Lung microvascular endothelial cell (primary cell): ENCODE measurements at regions not wholly inside any gene's neighbourhood (a gene's known extent, or its start where the extent isn't known, plus 50 kb on each side); places are given as distances from the start of the nearest gene placed in this dataset.
A peak's percentile ranks its signal among the peaks of the same experiment; 100 is the strongest.
"Not testable (repeated sequence)": the region's sequence is repeated elsewhere in the genome, so short reads cannot be mapped to it uniquely, and the experiment has no call there.

Experiments used
- DNase-seq, 2 donors: peaks; one replicate each; pipeline versions ENCODE4 v3.0.0 to v3.0.0-alpha.2; 2010; ENCODE audit warnings: low read depth in 2 of 2

DNA sequence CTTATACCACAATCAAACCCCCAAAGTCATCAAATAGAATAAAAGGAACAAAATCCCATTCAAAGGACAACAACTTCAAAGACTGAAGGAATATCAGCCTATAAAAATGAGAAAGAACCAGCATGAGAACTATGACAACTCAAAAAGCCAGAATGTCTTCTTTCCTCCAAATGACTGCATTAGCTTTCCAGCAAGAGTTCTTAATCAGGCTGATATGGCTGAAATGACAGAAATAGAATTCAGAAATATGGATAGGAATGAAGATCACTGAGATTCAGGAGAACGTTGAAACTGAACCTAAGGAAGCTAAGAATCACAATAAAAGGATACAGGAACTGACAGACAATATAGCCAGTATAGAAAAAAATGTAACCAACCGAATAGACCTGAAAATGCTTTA lies 109.5 kb downstream of the SINHCAF start:
- no peak for DNase-seq

DNA sequence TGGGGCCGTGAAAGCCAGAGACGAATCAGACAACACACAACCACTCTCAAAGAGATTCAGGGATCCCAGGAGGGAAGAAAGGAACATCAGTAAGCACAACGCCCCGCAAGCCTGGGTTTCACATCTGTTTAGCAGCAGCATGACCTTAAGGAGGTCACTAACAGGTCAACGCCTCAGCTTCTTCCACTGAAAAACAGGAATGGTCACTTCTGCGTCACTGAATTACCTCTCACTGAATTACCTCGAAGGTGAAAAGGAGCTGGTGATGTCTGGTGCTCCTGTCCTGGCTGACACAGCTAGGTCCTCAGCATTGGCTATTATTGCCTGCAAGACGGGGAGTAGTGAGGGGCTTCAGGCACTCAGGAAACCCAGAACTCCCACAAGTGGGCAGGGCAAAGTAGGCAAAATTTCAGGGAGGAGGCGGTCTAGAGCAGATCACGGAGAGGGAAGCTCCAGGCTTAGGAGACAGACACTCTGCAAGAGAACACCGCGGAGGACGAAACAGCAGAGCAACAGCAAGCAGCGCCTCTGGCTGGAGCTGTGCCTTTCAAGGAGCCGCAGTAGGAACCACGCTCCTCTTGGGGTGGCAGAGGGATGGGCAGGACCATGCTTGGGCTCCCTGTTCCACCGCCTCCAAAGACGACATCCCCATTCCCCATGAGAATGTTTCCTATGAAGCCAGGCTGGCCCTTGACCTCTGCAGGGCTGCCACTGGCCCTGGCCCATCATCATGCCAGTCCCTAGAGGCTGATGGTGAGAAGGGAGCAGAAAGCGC lies 108.4 kb downstream of the SINHCAF start:
- DNase-seq = no peak

DNA sequence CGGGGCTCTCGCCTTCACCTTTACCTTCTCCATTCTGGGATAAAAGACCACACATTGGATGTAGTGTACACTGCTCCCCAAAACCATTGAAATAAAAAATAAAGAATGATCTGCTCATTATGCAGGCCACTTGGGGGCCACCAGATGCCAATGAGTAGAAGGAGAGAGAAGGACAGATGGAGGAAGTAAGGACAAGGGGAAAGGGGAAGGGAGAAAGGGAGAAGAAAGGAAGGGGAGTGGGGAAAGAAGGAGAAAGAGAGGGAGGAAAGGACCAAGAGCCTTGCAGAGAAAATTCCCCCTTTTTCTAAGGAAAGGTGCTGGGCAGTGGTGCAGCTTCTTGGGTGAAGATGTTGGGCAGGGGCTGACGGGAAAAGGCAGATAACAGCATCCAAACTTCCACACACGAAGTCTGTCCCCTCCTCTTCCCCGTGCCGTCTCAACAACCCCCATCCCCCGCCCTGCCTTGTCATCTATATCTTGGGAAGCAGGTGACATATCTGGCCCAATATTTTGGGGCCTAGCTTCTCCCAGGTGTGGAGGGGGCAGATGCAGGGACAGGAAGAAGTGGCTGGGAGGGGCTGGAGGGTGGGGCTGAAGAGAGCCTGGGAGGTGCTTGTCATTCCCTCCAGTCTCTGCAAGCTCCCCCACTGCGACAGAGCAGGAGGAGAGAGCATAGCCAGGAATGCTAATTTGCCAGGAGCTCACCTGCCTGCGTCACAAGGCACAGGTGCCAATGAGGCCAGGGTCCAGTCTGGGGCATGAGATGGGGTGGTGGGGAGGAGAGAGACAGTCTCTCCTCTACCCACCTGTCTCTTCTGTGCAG lies 107.5 kb downstream of the SINHCAF start:
- DNase-seq = no peak

DNA sequence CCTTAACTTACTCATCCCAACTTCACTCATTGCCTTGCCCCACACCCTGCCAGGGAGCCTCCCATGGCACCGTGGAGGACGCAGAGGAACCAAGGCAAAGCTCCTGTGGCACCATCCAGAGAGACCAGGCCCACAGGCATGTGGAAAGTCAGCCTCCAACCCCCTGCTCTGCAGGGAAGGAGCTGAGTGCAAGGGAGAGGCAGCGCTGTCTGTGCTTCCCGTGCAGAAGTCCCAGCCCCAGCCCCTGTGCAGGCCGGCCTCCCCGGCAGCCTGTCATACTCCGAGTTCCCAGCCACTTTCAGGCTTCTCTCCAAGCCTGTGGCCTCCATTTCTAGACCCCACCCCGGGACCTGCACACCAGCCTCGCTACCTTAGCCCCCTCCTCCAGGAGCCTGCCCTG lies 106.4 kb downstream of the SINHCAF start:
- no peak for DNase-seq

DNA sequence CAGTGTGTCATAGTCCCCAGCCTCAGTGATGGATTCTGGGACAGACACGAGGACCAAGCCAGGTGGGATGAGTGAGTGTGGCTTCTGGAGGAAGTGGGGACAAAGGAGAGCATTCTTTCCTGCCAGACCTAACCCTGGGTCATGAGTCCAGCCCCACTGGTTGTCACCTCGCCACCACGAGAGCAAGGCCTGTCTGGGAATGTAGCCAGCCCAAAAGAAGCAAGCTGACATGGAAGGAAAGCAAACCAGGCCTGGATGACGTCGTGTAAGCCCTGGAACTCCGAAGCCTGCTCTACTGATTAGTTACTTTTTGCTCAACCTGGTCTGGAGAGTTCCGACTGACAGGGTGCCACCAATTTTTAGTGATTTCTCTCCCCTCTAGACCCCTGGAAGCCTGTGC lies 105.9 kb downstream of the SINHCAF start:
- no peak for DNase-seq

DNA sequence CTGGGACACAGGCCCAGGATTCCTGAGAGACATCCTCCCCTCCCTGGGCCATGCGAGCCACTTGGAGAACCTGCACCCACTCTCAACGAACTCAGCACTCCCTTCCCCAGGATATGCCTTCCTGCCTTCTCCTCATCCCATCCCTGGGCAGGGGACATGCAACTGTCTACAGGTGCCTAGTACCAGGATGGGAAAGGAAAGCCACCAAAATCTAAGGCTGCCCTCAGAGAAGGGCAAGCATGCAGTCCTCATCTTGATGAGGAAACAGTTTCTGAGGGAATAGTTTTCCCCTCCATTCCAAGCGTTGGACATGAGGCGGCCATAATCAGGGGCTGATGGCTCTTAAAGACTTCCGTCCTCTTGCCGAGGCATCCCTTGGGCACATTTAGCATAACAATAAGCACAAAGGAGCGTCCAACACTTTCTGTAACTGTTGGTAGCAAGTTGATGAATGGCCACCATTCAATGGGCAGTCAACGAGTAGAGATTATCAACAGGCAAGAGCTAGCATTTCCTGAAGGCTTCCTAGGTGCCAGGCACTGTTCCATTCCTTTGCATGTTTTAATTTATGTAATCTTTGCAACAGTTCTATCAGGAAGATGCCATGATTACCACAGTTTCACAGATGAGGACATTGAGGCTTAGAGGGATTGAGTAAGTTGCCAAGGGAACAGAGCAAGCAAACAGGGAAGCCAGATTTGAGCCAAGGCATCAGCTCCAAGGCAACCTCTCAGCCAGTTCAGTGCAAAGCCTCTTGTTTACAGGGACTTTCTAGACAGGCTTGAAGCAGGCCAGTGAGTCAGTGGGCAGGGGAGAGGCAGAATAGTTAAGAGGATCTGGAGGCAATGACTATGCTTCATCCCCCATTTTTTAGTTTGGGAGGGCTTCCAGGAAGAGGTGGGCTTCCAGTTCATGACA lies 105.1 kb downstream of the SINHCAF start:
- DNase-seq = peak; percentile 8 to 23

DNA sequence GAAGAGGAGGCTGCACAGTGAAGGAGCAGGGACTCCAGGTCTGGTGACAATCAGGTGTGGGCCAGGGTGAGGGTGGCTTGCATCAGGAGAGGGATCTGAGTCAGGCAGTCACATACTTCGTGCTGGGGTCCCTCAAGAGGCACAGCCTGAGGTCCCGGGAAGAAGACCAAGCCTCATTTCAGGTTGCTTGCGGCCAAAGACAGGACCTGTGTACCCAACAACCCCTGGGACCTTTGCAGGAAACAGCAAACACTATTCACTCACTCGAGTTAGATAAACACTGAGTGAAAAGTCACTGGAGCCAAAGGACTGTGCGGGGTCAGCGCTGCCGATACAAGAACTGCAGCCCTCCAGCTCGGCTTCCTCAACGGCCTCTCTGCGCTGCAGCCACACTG lies 104.4 kb downstream of the SINHCAF start:
- no peak for DNase-seq

DNA sequence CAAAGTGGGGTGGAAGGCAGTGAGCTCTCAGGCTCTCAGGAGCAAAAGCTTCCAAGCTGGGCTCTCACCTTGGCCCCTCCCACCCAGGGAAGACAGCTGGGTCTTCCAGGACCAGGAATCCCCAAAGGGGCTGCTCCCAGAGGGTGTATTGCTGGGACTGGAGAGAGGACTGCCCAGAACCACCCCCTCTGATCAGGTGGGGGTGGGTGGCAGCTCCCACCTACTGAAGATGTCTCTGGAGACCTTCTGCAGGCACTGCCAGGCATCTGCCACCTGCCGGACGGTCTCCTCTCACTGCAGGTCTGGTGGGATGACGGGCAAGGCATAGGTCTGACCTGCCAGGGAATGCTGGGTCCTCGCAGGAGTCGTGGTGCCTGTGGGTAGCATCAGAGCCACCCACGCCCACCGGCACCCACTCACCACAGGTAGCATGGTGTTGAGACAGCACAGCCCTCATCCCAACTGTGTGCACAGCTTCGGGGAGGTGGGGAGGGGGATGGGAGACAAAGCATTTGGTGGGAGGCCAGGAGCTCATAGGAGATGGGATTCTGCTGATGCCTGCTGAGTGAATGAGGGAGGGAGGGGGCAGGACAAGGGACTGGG lies 103.2 kb downstream of the SINHCAF start:
- no peak for DNase-seq

DNA sequence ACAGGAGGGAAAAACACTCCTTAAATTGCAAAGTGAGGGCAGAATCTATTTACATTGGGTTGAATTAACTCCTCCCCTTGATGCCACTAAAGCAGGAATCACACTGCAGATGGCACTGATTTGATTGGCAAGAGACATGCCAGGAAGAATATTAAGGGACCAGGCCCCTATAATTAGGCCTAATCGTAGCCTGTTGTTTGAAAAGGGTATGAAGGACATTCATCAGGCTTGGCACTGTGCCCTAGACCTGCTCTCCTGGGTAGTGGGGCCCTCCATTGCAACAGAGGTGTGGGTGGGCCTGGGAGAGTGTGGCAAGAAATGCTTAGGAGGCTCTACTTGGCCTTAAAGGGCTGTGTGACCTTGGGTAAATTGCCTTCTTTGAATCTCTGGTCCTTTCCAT lies 102.3 kb downstream of the SINHCAF start:
- DNase-seq = not testable (repeated sequence)

DNA sequence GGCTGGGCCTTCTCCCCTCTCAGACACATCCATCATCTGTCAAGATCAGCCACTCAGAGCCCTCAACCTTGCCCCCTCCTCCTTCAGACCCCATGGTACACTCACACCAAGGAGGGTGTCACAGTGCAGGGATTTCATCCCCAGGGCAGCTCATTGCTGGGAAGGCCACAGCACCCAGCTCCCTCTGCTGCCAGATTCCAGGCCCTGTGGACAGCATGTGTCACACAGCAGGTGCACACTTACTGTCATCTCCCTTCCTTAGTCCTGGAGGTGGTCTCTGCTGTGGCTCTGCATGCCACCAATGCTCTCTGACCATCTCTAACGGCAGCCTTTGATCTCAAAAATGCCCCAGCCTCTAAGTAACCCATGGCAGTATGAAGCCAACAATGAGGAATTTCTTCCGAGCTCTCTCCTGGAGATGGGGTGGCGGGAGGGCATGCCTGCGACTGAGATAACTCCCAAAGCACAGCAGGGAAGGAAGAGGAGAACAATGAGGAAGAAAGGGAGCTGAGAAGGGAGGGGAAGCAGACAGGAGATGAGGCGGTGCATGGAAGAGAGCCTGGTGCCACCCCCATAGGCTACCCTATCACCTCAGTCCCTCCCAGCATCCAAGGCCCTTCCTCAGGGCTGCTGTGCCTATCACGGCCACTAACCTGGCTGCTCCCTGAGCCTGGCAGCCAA lies 101.0 kb downstream of the SINHCAF start:
- DNase-seq = no peak

DNA sequence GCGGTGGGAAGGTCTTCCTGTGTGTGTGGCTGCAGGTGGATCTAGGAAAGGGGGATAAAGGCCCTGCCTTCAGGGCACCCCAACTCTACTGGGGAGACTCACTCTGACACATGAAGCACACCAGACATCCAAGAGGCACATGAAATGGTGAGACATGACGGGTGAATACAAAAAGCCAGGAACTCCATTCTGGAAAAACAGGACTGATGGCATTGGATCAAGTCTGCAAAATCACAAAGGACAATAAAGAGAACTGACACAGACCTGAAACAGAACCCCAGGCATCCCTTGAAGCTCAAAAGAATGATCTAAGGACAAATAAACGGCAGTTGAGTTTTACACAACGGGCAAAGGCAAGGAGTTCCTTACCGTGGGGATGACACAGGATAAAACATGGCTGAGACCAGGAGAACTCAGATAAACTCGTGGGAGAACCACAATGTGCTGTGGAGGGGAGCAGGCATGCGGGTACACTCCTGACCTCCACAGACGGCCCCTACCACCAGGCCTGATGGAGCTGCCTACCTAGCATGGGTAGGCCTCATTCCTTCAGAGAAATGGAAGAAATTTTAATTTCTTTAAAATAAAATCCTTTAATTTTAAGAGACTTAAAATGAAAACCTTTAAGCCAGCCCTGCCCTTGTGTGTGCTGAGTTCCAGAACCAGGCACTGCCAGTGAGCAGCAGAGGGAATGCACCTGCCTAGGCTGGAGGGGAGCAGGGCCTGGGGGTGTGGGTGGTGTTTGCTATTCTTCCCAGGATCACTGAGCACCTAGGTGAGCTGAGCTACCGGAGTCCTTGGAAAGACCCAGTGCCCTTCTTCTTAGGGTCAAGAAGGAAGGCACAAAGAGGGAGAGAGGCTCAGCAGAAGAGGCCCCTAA lies 100.1 kb downstream of the SINHCAF start:
- DNase-seq = no peak

DNA sequence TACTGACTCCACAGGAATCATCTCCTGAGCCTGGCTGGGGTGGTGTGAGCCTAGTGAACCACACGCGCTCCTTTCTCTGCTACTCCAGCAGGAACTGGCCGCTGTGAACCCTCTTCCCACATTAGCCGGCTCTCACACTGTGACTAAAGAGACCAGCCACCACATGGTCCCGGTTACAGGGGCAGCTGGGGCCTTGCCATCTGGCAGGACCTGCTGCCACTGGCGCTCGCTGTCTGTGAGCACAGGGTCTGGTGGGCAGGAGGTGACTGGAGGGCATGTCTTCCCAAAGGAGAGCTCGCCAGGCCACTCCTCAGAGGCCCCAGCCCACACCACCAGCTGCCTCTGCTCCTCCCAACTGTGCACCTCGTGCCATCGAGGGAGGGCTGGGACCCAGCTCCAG lies 99.3 kb downstream of the SINHCAF start:
- DNase-seq = no peak

DNA sequence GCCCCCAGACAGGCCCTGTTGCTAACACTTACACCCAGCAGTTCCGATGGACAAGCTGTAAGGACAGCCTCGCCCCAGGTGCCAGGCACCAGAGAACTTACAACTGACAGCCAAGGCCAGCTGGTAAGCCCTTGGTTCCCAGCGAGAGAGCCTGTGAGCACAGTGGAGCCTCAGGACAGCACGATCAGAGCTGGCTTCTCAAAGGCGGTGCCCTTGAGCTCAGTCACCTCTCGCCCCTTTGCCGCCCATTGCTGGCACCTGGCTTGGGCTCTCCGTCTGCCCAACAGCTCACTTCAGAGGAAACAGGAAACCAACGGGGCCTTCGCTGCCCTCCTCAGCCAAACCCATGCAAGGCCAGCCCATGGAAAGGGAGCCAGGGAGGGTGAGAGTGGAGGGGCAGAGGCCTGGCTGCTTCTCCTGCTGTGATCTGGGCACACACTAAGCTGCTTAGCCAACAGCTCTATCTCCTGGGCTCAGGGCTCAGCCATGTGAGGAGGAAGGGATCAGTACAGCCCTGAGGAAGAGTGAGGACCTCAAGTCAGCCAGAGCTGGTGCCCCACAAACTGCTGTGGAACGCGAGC lies 98.5 kb downstream of the SINHCAF start:
- no peak for DNase-seq

DNA sequence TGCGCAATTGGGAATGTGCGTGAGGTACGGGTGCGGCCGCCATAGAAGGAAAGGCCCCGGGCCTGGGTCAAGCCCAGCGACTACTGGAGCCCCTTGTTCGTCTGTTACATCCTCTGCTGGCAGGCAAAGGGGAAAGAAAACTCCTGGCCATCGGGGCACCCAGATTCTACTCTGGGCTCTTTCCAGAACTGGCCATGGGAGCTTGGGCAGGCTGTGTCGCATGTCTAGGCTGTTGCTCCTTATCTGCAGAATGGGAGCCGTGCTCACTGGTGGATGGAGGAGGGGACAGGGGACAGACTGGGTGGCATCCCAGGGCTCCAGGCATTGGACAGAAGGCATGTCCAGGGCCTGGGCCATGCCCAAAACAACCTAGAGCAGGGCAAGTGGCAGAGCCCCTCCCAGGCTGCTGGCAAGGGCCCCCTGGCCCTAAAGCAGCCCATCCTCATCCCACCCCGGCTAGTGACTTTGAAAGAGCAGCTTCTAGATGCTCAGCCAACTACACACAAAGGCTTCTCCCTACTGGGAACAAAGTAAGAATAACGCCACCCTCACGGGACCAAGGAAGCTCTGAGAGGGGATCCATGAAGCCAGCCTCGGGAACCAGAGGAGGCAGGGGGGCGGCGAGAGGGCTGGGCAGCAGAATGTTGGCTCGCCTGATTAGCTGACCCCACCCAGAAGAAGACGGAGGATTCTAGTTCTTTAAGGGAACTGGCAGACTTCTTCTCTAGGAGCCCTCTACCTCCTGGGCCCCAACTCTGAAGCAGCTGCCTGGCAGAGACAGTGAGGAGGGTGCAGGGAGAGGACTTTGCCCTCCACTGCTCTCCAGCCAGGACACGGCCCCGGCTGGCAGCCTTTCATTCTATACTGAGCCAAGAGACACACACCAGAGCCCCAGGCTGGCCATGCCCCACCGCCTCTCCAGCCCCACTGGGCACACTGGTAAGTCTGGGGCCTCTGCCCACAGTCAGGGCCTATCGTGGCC lies 96.8 kb downstream of the SINHCAF start:
- DNase-seq = no peak

DNA sequence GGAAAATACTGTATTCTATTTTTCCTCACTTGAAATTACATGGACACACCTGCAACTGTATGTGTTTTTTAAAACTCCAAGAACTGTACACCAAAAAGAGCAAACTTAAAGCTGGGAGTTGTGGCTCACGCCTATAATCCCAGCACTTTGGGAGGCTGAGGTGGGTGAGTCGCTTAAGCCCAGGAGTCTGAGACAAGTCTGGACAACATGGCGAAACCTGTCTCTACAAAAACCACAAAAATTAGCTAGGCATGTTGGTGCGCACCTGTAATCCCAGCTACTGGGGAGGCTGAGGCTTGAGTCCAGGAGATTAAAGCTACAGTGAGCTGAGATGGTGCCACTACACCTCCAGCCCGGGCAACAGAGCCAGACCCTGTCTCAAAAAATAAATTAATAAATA lies 95.9 kb downstream of the SINHCAF start:
- no peak for DNase-seq
